ENCODE measurements at regions not wholly inside any gene's neighbourhood (a gene's known extent, or its start where the extent isn't known, plus 50 kb on each side); places are given as distances from the start of the nearest gene placed in this dataset.

GRCh38 chr21:43353282-43354025 is 73.5 kb downstream of the SIK1 start:
- no peaks in the 10 kb centered on the region for H3K9me3 Mint-ChIP-seq
- H3K4me3 Mint-ChIP-seq: no peak overlapping the region
- H3K27ac Mint-ChIP-seq: peak overlapping the region; percentile 84
- H3K36me3 Mint-ChIP-seq (ENCODE audit: low read depth): no peaks in the 10 kb centered on the region
- no peak for DNase-seq (ENCODE audit: low spot score)
- peaks cover 9% of the 10 kb centered on the region for H3K4me1 Mint-ChIP-seq (ENCODE audit: low read depth)
- no peaks in the 10 kb centered on the region for H3K27me3 Mint-ChIP-seq (ENCODE audit: low read depth)

GRCh38 chr21:43352568-43353281 is 74.2 kb downstream of the SIK1 start:
- DNase-seq (ENCODE audit: low spot score): no peak
- Mint-ChIP-seq H3K9me3 (no peaks in the 10 kb centered on the region), H3K4me3 (no peak overlapping the region), H3K36me3 (ENCODE audit: low read depth) (no peaks in the 10 kb centered on the region), H3K27me3 (ENCODE audit: low read depth) (no peaks in the 10 kb centered on the region), H3K4me1 (ENCODE audit: low read depth) (peaks cover 9% of the 10 kb centered on the region), H3K27ac (peak overlapping the region; percentile 84)

- DNase-seq (ENCODE audit: low spot score): no peak
- Mint-ChIP-seq H3K9me3 (no peaks in the 10 kb centered on the region), H3K27ac (peak overlapping the region; percentile 35)
These were observed 74.8 kb downstream of the SIK1 start for GRCh38 chr21:43352154-43352537.

GRCh38 chr21:43351501-43352153 is 75.3 kb downstream of the SIK1 start:
- Mint-ChIP-seq H3K4me3 (no peak overlapping the region), H3K27ac (no peak overlapping the region), H3K27me3 (ENCODE audit: low read depth) (no peaks in the 10 kb centered on the region), H3K36me3 (ENCODE audit: low read depth) (no peaks in the 10 kb centered on the region), H3K4me1 (ENCODE audit: low read depth) (peaks cover 9% of the 10 kb centered on the region), H3K9me3 (no peaks in the 10 kb centered on the region)
- no peak for DNase-seq (ENCODE audit: low spot score)

More at GRCh38 chr21:43352154-43352537, 74.8 kb downstream of the SIK1 start:
- H3K36me3 Mint-ChIP-seq (ENCODE audit: low read depth): no peaks in the 10 kb centered on the region
- peaks cover 9% of the 10 kb centered on the region for H3K4me1 Mint-ChIP-seq (ENCODE audit: low read depth)
- H3K27me3 Mint-ChIP-seq (ENCODE audit: low read depth): no peaks in the 10 kb centered on the region
- no peak overlapping the region for H3K4me3 Mint-ChIP-seq

DNA sequence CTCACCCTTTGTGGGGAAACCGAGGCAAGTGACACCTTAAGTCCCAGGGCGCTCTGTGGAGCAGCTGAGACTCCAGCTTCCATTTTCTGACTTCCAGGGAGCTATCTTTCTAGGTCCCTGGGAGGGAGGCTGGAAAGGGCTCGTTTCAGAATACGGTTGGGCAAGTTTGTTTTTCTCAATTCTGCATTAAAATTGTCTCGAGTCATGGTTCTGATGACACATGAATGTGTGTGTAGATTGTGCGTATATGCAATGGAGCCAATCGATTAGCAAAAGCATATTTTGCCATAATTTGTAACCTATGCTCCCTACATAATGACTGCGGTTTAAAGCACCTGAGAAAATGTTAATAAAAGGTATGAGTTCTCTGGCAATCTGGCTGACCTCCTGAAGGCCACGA is 77.3 kb downstream of the SIK1 start:
- DNase-seq (ENCODE audit: low spot score): no peak
- Mint-ChIP-seq H3K4me3 (no peak overlapping the region), H3K27ac (no peak overlapping the region), H3K9me3 (no peaks in the 10 kb centered on the region), H3K4me1 (ENCODE audit: low read depth) (peaks cover 9% of the 10 kb centered on the region), H3K36me3 (ENCODE audit: low read depth) (no peaks in the 10 kb centered on the region), H3K27me3 (ENCODE audit: low read depth) (no peaks in the 10 kb centered on the region)

GRCh38 chr21:43348801-43349261 is 78.1 kb downstream of the SIK1 start:
- H3K4me1 Mint-ChIP-seq (ENCODE audit: low read depth): peaks cover 9% of the 10 kb centered on the region

GRCh38 chr21:43348170-43348766 is 78.7 kb downstream of the SIK1 start:
- Mint-ChIP-seq H3K4me3 (no peak overlapping the region), H3K9me3 (no peaks in the 10 kb centered on the region), H3K27ac (no peak overlapping the region), H3K27me3 (ENCODE audit: low read depth) (no peaks in the 10 kb centered on the region), H3K36me3 (ENCODE audit: low read depth) (no peaks in the 10 kb centered on the region), H3K4me1 (ENCODE audit: low read depth) (peaks cover 9% of the 10 kb centered on the region)
- DNase-seq (ENCODE audit: low spot score): no peak

More at GRCh38 chr21:43348801-43349261, 78.1 kb downstream of the SIK1 start:
- Mint-ChIP-seq H3K9me3 (no peaks in the 10 kb centered on the region), H3K4me3 (no peak overlapping the region), H3K27me3 (ENCODE audit: low read depth) (no peaks in the 10 kb centered on the region), H3K36me3 (ENCODE audit: low read depth) (no peaks in the 10 kb centered on the region), H3K27ac (no peak overlapping the region)
- no peak for DNase-seq (ENCODE audit: low spot score)

DNA sequence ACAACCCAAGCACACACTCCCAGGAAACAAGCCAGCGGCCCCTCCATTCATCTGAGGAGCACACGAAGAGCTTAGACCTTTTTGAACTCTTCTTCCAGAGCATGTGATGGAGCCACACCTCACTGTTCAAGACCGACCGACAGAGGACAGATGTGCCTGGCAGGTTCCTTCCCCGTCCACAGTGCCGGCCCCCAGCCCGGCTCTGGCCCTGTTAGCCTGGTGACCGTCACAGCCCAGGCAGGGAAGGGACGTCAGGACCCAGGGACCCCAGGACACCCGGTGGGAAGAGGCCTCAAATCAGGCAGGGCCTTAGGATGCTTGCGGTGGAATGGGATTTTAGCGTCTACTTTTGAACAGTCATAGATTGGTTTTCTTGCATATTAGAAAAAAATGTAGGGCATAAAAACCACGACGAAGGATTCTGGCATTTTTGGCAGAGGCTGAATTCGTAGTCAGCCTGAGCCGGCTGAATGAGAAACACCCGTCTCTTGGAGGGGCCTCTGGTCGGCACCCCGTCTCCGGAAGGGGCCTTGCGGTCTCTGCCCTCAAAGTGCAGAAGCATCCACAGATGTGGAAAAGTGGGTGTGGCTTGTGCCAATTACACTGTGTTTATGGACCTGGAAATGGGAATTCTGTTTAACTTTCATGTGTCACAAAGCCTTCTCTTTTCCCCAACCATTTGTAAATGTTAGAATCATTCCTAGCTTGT is 79.3 kb downstream of the SIK1 start:
- Mint-ChIP-seq H3K9me3 (no peaks in the 10 kb centered on the region), H3K4me3 (no peak overlapping the region), H3K36me3 (ENCODE audit: low read depth) (no peaks in the 10 kb centered on the region), H3K4me1 (ENCODE audit: low read depth) (peaks cover 3% of the 10 kb centered on the region), H3K27me3 (ENCODE audit: low read depth) (no peaks in the 10 kb centered on the region), H3K27ac (no peak overlapping the region)
- no peak for DNase-seq (ENCODE audit: low spot score)

DNA sequence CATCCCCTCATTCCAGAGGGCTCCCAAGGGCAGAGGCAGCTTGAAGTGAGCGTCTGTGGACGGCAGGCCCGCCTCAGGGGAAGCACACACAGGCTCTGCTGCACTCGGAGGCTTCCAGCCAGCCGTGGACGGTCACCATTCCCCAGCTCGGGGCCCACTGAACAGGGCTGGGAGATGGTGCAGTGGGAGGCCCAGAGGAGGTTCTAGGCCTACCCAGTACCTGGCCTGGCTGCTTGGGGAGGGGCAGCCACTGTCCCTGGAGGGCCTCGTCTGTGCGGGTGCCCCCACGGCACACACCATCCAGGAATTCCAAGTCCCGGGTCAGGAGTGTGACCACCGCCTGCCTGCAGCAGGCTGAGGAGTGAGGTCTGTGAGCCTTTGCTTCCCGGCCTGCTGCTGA is 80.4 kb downstream of the SIK1 start:
- no peak for DNase-seq (ENCODE audit: low spot score)
- Mint-ChIP-seq H3K4me3 (no peak overlapping the region), H3K36me3 (ENCODE audit: low read depth) (no peaks in the 10 kb centered on the region), H3K9me3 (no peaks in the 10 kb centered on the region), H3K27me3 (ENCODE audit: low read depth) (no peaks in the 10 kb centered on the region), H3K4me1 (ENCODE audit: low read depth) (no peaks in the 10 kb centered on the region), H3K27ac (no peak overlapping the region)

DNA sequence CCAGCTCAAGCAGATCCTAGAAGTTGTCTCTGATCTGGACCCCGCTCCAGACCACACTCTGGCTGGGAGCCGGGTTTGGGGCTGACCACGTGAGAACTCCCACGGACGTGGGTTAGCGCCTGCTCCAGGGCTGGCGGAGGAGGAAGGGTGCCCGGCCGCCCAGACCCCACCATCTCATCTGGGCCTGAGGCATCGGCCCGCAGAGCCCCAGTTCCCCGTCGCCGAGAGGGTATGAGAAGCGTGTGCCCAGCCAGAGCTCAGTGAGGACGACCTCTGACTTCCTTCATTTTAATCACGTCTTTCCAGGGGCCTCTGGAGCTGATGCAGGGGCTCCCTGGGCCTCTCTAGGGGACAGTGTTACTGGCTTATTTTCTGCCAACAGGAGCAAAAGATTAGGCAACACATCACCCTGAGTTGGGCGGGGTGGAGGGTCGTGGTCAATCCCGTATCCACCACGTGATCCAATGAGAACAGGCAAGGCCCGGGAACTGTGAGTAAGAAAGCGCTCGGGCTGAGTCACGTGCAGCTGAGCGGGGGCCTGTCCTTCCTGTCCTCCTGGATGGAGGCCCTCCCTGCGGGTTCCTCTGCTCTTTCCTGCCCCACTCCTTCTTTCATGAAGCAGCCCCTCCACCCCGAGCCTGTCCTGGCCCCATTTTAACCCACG is 81.1 kb downstream of the SIK1 start:
- DNase-seq (ENCODE audit: low spot score): peak; percentile 24
- Mint-ChIP-seq H3K27ac (no peak overlapping the region), H3K36me3 (ENCODE audit: low read depth) (no peaks in the 10 kb centered on the region), H3K27me3 (ENCODE audit: low read depth) (no peaks in the 10 kb centered on the region), H3K4me1 (ENCODE audit: low read depth) (no peaks in the 10 kb centered on the region), H3K9me3 (no peaks in the 10 kb centered on the region), H3K4me3 (no peak overlapping the region)

DNA sequence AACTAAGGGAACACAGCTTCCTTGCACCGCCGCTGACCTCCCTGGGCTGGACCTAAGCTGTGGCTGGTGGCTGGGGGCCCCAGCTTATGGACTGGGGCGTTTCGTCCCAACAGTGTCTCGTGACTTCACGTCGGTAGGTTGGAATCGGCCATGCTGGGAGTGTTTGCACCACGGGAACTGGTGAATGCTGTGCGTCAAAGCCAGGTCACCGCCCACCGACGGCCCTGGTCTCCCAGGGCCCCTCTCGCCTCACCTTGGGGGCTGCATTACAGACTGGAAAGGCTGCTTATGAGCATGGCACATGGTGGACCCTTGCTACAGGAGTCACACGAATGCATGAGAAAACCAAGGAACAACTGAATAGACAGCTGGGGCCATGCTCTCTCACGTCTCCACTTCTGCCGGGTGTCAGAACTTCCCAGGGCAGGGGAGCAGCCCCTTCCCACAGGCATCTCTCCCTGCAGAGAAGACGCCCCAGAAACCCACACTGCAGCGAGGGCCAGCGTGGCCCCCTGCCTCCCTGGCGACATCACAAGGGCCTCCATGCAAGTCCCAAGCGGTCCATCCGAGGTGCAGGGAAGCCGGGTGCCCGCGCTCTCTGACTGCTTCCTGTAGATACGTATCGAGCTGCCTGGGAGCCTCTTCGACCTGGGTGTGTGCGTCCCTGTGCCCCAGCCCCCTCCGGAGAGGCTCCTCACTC is 81.7 kb downstream of the SIK1 start:
- no peak overlapping the region for H3K27ac Mint-ChIP-seq
- H3K4me3 Mint-ChIP-seq: no peak overlapping the region
- no peaks in the 10 kb centered on the region for H3K9me3 Mint-ChIP-seq
- H3K36me3 Mint-ChIP-seq (ENCODE audit: low read depth): no peaks in the 10 kb centered on the region
- no peaks in the 10 kb centered on the region for H3K4me1 Mint-ChIP-seq (ENCODE audit: low read depth)
- no peaks in the 10 kb centered on the region for H3K27me3 Mint-ChIP-seq (ENCODE audit: low read depth)
- no peak for DNase-seq (ENCODE audit: low spot score)

DNA sequence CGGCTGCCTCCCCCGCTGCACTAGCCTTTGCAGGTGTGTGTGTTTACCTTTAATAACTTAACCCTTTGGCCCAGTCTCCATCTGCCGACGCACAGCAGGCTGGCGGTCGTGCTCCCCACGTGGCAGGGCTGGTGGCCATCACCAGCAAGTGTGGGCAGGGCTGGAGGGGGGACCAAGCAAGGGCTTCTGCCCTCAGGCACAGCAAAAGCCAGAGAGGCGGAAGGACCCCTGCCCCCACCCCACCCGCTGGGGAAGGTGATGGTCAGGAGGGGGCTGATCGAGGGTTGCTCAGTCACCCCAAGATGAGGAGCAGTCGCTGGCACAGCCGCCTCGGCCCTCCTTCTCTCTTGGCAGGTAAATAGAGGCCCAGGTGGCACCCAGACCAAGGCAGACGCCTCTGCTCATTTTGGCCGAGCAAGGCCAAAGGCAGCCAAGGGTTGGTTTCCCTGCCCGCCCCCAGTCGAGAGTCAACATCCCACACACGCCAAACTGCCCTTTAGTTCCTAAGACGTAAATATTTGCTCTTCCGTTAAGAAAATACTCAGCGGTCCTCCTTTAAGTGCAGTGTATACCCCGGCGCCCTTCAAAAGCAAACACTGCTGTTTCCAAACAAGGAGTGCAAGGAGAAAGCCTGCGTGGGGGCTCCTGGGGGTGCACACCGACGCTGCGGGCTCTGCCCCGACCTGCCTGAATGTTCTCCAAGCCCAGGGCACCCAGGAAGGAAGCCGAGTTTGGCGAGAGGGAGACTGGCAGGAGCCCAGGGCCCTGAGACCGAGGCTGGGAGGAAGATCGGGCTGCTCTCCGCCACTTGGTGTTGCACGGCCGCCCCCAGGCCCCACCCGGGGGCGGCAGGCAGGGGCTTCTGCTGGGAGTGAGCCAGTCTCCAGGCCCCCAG is 82.7 kb downstream of the SIK1 start:
- H3K4me1 Mint-ChIP-seq (ENCODE audit: low read depth): no peaks in the 10 kb centered on the region
- no peak overlapping the region for H3K4me3 Mint-ChIP-seq
- H3K27ac Mint-ChIP-seq: no peak overlapping the region
- H3K36me3 Mint-ChIP-seq (ENCODE audit: low read depth): no peaks in the 10 kb centered on the region
- H3K27me3 Mint-ChIP-seq (ENCODE audit: low read depth): no peaks in the 10 kb centered on the region
- H3K9me3 Mint-ChIP-seq: no peaks in the 10 kb centered on the region
- DNase-seq (ENCODE audit: low spot score): no peak
